NCI-H187 treated with DMSO at 0.1 percent for 48 hours (cell line): ENCODE measurements at regions not wholly inside any gene's neighbourhood (a gene's known extent, or its start where the extent isn't known, plus 50 kb on each side); places are given as distances from the start of the nearest gene placed in this dataset.

Experiments used
- DNase-seq: peaks from one replicate; lab custom pipeline; 2025; lab: John Stamatoyannopoulos, UW

- no peak for DNase-seq
These were observed 232.5 kb upstream of the RTL1 start for GRCh38 chr14:101135796-101136742.

- DNase-seq = no peak
These were observed 233.7 kb upstream of the RTL1 start for GRCh38 chr14:101137234-101137633.

- DNase-seq = no peak
These were observed 244.3 kb upstream of the RTL1 start for GRCh38 chr14:101147848-101148247.

- DNase-seq = no peak
These were observed 246.6 kb upstream of the RTL1 start for GRCh38 chr14:101150039-101150610.

DNA sequence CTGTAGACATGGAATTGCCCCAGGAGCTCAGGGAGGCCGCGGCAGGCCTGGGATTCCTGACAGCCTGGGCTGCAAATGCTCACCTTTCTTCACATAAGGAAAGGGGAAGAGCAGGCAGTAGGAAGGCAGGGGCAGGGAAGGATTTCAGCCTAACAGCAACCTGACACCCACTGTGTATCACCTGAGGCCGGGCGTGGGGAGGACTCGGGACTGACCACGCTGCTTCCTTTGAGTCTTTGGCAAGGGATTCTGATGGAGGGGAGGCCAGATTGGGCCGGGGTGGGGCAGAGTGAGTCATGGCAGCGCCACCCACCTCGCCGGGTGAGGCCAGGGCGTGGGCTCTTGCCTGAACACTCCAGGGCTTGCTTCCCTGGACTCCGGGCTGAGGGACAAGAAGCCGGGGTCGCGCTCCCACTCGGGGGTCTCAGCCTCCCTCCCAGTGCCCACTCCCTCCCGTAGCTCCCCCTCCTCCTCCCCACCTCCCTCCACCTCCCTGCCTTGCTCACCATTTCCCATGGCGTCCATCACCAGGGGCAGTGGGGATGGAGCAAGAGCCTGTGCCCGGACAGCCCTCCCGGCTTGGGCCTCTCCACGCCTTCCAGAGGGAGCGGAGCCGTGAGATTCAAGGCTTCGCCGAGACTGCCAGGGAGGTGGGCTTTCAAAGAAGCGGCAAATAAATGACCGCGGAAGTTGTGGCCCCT lies 247.9 kb upstream of the RTL1 start:
- DNase-seq = no peak

- DNase-seq = no peak
These were observed 248.4 kb upstream of the RTL1 start for GRCh38 chr14:101151927-101152305.

DNA sequence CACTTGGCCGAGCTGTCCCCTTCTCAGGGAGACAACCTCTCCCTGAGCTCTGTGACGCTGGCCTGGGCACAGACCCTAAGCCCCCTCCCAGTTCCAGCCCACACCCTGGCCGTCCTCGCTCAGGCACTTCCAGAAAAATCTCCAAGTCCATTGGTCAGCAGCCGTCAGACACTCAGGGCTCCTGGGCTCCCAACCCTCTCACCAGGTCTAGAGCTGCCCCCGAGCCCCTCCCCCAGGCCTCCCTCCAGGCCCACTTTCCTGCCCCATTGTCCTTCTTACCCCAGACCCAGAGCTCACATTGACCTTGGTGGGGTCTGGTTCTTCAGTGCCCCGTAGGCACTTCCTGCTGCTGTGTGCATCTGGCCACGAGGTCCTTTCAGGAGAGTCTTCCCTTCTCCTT lies 249.3 kb upstream of the RTL1 start:
- DNase-seq = no peak

GRCh38 chr14:101153691-101154090 lies 250.2 kb upstream of the RTL1 start:
- DNase-seq = no peak

- DNase-seq = no peak
These were observed 252.1 kb upstream of the RTL1 start for GRCh38 chr14:101155575-101155974.

- DNase-seq = no peak
These were observed 263.9 kb upstream of the RTL1 start for GRCh38 chr14:101167428-101167827.

DNA sequence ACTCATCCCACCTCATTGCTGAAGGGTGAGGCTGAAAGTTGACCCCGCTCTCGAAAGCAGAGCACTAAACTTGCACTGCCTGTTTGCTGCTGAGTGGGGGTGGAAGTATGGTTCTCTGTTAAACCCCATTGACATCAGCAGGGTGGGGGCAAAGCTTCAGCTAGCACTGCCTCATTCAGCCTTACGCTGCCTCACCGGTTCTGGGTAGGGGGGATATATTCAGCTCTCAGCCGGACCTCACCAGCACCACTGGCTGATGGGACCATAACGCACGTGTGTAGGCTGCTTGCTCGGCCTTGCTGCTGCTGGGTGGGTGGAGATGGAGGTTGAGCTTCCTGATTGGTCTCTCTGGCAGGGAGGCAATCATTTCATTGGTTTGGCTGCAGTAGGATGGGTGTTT lies 265.7 kb upstream of the RTL1 start:
- no peak for DNase-seq

DNA sequence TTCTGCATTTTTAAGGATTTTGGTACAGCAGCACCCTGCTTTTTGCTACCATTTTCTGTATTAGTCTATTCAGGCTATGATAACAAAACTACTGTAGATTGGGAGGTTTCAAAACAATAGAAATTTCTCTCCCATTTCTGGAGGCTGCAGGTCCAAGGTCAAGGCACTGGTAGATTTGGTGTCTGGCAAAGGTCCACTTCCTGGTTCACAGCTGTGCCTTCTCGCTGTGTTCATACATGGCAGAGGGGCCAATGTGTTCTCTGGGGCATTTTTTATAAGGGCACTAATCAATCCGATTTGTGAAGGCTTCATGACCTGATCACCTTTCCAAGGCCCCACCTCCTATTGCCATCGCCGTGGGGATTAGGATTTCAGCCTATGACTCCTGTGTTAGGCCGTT lies 268.1 kb upstream of the RTL1 start:
- DNase-seq = no peak

DNA sequence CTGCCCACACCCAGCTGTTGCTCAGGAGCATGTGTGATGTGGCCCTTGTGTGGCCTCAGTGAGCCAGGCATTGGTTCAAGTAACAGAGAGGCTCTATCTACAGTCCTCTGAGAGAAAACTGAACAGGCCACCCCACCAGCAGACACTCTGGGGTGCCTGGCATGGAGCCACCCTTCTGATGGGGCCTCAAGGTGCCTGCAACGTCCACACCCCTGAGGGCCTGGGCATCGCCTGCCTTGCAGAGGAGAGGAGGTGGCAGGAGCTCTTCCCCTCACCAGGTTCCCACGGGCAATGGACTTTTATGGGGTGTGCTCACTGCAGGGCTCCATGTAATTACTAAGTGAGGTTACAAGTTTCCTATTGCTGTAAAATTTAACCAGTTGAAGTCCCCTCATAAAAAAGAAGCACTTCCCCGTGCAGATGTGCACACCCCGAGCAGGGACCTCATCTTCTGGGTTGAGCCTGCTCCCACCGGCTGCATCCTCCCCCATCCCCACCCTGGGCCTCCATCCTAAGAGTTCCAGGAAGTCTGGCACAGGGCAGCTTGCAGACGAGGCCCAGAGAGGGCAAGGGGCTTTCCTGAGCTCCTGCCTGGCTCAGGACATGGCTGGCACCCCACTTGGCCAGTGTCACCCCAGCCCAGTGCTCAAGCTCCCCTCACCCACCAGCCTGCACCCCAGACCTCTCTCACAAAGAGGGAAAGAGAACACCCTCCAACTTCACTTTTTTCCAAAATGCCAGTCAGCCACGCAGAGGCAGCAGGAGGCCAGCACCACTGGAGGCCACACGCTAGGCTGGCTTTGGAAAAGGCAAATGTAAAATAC lies 270.4 kb upstream of the RTL1 start:
- DNase-seq = no peak

DNA sequence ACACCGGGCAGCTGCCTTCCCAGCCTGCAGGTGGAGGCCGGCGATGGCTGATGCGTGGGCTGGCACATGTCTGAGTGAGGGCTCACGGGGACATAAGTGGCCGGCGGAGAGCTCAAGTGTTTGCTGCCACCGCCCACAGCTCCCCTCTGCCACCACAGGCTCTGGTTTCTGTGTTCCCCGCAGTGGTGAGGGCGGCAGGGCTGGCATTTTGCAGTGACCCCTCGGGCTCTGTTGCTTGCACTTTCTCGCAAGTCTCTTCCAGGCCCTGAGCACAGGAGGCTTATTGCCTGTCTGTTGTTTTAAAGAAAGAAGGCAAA lies 271.0 kb upstream of the RTL1 start:
- DNase-seq = peak; percentile 67

DNA sequence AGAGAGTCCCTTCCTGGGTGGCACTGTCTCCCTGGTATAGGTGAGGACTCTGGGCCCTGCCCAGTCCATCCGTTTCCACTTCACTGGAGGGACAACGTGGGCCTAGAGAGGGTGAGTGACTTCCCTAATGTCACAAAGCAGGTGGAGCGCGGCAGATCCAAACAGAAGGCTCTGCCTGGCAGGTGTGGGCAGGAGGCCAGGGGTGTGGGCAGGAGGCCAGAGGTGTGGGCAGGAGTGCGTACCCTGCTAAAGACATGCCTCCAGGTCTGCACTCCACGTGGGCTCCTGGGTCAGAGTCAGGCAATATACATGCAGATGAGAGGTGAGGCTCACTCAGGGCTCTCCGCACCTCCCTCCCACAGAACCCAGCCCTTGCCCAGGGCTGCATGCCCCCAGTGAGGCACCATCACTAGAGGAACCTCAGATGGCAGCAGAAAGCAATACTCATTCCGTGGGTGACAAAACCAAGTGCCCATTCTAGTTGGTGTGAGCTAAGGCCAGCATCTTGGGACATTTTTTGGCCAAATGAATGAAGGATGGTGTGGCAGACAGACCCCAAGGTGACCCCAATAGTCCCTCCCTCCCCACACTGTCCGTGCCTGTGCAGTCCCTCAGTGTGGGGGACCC lies 271.6 kb upstream of the RTL1 start:
- DNase-seq = no peak

- DNase-seq = no peak
These were observed 272.4 kb upstream of the RTL1 start for GRCh38 chr14:101175731-101176534.

DNA sequence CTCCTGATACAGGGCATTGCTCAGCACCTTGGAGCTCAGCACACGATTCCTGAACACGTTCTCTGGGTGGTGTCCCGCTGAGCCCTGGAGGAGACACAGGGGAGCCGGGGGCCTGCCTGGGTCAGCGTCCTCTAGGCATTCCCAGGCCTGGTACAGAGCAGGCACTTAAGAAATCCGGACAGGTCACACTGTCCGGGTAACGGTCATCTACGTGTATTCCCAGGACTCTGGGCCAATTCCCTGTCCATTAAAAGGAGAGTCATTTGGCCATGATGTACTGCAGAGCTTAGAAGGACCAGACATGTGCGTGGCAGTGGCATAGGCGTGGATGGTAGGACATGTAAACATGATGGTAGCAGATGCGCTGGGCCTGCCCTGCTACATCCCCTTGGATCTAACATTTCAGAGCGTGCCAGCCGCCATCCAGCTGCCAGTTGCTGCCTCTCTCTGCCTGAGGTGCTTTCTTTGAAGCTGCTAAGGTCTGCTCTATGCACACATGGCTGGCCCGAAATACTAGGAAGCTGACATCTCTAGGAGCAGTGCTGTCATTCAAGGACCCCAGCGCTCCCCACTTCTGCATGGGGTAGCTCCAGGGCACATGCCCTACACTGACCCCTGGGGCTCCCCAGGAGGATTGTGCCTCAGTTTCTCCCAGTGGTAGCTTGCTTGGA lies 273.1 kb upstream of the RTL1 start:
- DNase-seq = no peak

GRCh38 chr14:101177301-101177971 lies 273.9 kb upstream of the RTL1 start:
- no peak for DNase-seq

DNA sequence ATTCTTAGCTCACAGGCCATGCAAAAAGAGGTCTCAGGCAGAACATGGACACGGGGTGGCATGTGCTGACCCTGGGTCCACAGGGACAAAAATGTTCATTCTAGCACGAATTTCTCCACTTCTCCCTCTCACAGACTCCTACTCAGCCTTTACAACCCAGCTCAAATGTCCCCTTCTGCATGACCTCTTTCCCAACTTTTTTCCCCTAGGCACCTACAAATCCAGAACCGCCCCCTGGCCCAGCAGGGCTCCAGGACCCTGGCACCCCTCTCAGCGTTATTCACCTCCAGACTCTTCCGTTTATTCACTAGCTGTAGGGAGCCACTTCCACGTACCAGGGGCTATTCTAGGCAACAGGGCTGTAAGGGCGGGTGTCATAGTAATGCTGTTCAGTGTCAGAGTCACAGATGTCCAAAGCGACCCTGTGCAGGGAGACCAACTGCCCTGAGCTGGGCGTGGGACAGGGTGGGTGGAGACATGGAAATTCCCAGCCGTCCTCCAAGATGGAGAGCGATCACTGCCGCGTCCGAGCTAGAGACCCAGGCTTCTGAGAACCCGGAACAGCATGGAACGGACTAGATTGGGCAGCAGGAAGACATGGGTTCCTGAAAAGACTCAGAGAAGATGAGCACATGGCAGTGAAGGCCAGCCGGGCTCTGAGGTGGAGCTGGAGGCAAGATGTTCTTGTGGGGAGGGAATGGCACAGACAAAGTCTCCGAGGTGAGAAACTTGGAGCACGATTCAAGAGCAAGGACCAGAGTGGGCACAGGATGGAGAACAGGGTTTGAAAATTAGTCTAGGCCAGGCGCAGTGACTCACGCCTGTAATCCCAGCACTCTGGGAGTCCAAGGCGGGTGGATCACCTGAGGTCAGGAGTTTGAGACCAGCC lies 274.9 kb upstream of the RTL1 start:
- no peak for DNase-seq
